Suprapubic skin (tissue), 4 donors: ENCODE measurements at regions not wholly inside any gene's neighbourhood (a gene's known extent, or its start where the extent isn't known, plus 50 kb on each side); places are given as distances from the start of the nearest gene placed in this dataset.
"Not testable (repeated sequence)": the region's sequence is repeated elsewhere in the genome, so short reads cannot be mapped to it uniquely, and the experiment has no call there.

ENCODE experiments used
- DNase-seq, 2 donors: peaks; one replicate each; pipeline ENCODE4 v3.0.0-alpha.2; 2019; ENCODE audit warnings: low spot score in 2 of 2
- H3K27ac ChIP-seq: fragments of 200-600 bp; sonication (generic); one replicate; pipeline ENCODE4 v1.5.1; 2019
- H3K27me3 ChIP-seq: fragments of 200-600 bp; sonication (generic); one replicate; pipeline ENCODE4 v1.5.1; 2019
- H3K36me3 ChIP-seq: fragments of 200-600 bp; sonication (generic); one replicate; pipeline ENCODE4 v1.5.1; 2019
- H3K4me1 ChIP-seq: fragments of 200-600 bp; sonication (generic); one replicate; pipeline ENCODE4 v1.5.1; 2019
- H3K4me3 ChIP-seq: fragments of 200-600 bp; sonication (generic); one replicate; pipeline ENCODE4 v1.5.1; 2019; ENCODE audit warnings: mild to moderate bottlenecking
- H3K9me3 ChIP-seq: fragments of 200-600 bp; sonication (generic); one replicate; pipeline ENCODE4 v1.5.1; 2019
- EP300 ChIP-seq: sonication (generic); formaldehyde crosslinking; IDR thresholded peaks from one replicate; pipeline ENCODE4 v1.6.1; 2017; ENCODE audit warnings: antibody characterized with exemption
- POLR2A ChIP-seq, 2 donors: fragments of 450-650 bp; IDR thresholded peaks; one replicate each; pipeline ENCODE4 v1.6.1; 2017; ENCODE audit warnings: antibody characterized with exemption in 2 of 2, mild to moderate bottlenecking in 2 of 2, moderate library complexity in 2 of 2
- POLR2AphosphoS5 ChIP-seq, 3 donors: sonication (generic); formaldehyde crosslinking; IDR thresholded peaks; one replicate each; pipeline ENCODE4 v1.6.1; 2017; ENCODE audit warnings: antibody characterized with exemption in 3 of 3
- WGBS: methylation state at CpG from one replicate; pipeline ENCODE4 v1.1.5; 2018; 5-methylcytosine and 5-hydroxymethylcytosine counted together
- TF ChIP-seq, protein P1 (sequence below), 2 donors: fragments of 200-600 bp in 1 of 2; fragments of 450-650 bp in 1 of 2; sonication (generic) in 1 of 2; IDR thresholded peaks; one replicate each; pipeline ENCODE4 v1.5.1; 2016 to 2019; ENCODE audit warnings: antibody characterized with exemption in 2 of 2, mild to moderate bottlenecking in 1 of 2, moderate library complexity in 1 of 2

DNA sequence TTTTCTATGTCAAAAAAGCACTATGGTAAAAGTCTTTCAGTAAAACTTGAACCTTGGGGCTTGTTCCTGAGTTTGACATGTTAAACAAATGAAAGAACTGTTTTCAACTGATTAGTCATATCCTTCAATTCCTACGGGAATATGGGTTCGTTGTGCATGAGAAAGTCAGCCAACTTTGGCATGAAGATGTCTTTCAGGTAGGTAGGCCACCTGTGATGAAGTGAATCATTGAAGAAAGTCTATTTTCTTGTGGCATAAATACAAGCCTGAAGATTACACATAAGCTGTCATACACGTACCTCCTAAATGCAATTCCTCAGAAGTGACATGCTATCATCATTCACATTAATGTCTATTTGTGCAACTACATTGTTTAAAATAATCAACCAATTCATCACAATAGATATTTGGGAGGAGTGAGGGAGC, 513.0 kb downstream of the IRS2 start:
- Histone ChIP-seq H3K4me3 (no peak overlapping the region), H3K27ac (no peak overlapping the region), H3K36me3 (no peaks in the 10 kb centered on the region), H3K27me3 (no peaks in the 10 kb centered on the region), H3K9me3 (no peaks in the 10 kb centered on the region), H3K4me1 (no peaks in the 10 kb centered on the region)
- WGBS: 41% methylated on average over 3 of the region's 3 CpGs
- DNase-seq: no peak
- no peak for TF ChIP-seq POLR2AphosphoS5 (IDR thresholded peaks at IDR 0.05)
- TF ChIP-seq EP300: no peak
- TF ChIP-seq POLR2A (IDR thresholded peaks at IDR 0.05): no peak
- TF ChIP-seq, protein P1, sequence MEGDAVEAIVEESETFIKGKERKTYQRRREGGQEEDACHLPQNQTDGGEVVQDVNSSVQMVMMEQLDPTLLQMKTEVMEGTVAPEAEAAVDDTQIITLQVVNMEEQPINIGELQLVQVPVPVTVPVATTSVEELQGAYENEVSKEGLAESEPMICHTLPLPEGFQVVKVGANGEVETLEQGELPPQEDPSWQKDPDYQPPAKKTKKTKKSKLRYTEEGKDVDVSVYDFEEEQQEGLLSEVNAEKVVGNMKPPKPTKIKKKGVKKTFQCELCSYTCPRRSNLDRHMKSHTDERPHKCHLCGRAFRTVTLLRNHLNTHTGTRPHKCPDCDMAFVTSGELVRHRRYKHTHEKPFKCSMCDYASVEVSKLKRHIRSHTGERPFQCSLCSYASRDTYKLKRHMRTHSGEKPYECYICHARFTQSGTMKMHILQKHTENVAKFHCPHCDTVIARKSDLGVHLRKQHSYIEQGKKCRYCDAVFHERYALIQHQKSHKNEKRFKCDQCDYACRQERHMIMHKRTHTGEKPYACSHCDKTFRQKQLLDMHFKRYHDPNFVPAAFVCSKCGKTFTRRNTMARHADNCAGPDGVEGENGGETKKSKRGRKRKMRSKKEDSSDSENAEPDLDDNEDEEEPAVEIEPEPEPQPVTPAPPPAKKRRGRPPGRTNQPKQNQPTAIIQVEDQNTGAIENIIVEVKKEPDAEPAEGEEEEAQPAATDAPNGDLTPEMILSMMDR (IDR thresholded peaks at IDR 0.05): no peak

DNA sequence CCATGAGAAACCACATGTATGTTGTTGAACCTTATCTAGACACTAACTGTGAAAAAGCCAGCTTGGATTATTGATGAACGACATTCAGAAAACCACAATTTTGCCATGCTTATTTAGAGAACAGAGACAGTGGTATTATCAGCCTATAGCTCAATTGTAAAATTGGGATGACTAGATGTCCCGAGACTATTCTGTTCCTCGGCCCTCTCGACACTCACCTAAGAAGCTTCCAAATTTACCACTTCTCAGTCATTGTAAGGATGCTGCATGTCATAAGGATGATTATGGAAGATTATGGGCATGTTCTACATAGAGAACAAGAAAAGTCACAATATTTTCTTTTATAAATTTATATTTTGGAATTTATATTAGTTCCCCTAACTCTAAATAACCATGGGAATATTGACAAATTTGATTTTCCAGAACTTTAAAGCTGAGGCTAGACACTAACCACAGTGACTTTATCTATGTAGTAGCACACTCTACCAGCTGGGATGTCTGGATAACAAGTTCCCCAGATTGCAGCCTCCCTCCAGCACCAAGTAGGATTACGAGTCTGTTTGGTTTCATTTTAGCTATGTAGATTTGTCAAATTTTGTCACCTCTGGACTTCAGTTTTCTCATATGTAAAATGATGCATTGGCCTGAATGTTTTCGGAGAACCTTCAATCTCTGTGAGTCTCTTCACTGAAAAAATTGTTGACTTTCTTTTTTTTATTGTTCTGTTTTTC, 513.6 kb downstream of the IRS2 start:
- WGBS: 76% methylated on average over 6 of the region's 6 CpGs
- TF ChIP-seq EP300 (no peak), POLR2A (IDR thresholded peaks at IDR 0.05) (no peak), POLR2AphosphoS5 (IDR thresholded peaks at IDR 0.05) (no peak)
- TF ChIP-seq, protein P1 (IDR thresholded peaks at IDR 0.05): no peak
- no peak overlapping the region for H3K27ac ChIP-seq

DNA sequence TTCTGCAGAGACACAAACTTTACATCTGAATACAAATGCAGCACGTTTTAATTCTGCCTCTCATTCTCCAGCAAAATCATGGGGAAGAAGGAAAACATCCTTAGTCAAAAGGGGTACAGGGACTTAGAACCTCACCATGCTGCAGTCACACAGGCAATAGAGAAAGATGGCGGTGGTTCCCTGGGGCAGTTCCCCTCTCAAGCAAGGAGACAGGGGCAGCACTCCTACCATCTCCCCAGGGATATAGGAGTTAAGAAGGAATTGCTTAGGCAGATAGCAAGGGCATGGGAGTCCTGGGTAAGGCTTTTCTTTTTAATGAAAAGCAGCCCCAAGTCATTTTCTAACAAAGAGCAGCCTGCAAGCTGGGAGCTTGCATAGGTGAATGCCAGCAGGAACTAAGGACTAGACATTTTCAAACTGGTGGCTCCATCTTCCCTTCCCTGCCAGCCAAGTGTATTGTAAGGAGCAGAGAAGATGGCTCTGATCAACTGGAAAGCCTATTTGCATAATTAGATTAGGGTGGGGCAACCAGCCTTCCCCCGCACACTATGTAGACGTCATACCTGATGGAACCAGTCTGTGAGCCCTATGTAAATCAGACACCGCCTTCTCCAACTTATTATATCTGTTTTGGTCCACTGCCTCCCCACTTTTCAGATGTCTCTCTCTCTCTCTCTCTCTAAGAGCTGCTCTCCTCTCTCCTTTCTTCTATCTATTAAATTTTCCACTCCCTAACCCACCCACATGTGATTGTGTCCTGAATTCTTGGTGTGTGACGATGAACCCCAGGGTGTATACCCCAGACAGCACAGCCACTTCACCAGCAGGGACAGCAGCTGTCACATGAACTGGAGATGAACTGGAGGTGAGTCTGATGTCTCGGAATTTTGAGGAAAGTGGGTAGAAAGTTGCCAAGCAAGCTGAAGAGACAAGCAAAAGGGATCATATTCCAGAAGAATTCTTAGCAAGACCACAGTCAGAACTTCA, 514.5 kb downstream of the IRS2 start:
- Histone ChIP-seq H3K9me3 (no peaks in the 10 kb centered on the region), H3K27ac (no peak overlapping the region), H3K4me3 (no peak overlapping the region), H3K36me3 (no peaks in the 10 kb centered on the region), H3K27me3 (no peaks in the 10 kb centered on the region), H3K4me1 (no peaks in the 10 kb centered on the region)
- TF ChIP-seq POLR2AphosphoS5 (IDR thresholded peaks at IDR 0.05): no peak
- WGBS: 78% methylated on average over 7 of the region's 7 CpGs
- DNase-seq: no peak

More for the DNA sequence above, 513.6 kb downstream of the IRS2 start:
- DNase-seq: no peak
- no peaks in the 10 kb centered on the region for H3K9me3 ChIP-seq
- no peaks in the 10 kb centered on the region for H3K4me1 ChIP-seq
- no peaks in the 10 kb centered on the region for H3K27me3 ChIP-seq
- H3K4me3 ChIP-seq: no peak overlapping the region
- H3K36me3 ChIP-seq: no peaks in the 10 kb centered on the region

DNA sequence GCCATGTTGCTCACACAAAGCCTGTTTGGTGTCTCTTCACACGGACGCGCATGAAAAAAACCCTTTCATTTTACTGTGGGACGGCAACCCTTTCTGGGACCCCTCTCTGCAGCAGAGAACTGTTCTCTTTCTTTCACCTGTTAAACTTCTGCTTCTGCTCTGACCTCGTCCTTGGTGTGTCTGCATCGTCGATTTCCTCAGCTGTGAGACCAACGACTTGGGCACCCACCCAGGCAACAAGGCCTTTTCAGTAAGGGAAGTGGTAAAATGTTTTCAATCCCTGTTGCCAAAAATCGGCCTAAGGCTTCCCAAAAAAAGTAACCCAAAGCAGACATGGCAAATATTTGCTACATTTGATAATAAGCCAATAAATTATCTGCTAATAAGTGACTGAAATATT, 515.3 kb downstream of the IRS2 start:
- 62% methylated on average over 9 of the region's 9 CpGs for WGBS

DNA sequence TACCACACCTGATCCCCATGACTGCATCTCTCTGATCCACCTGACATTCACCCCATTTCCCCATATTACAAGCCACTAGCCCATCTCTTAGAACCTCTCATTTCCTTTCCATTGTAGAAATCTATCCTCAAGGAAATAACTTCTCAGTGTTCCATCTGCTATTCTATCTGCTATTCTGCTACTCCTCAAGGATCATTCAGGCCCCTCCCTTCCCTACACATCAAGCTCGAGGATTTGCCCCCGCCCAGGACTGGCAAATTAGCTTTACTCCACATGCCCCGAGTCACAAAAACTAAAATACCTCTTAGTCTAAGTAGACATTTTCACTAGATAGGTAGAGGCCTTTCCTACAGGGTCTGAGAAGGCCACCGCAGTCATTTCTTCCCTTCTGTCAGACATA, 517.0 kb downstream of the IRS2 start:
- H3K27me3 ChIP-seq, H3K27ac ChIP-seq, H3K36me3 ChIP-seq, DNase-seq, H3K4me3 ChIP-seq, H3K4me1 ChIP-seq, H3K9me3 ChIP-seq: not testable (repeated sequence)
- 86% methylated on average over 4 of the region's 4 CpGs for WGBS

More for the DNA sequence above, 515.3 kb downstream of the IRS2 start:
- TF ChIP-seq POLR2A (IDR thresholded peaks at IDR 0.05) (no peak), EP300 (no peak), POLR2AphosphoS5 (IDR thresholded peaks at IDR 0.05) (no peak)
- TF ChIP-seq, protein P1 (IDR thresholded peaks at IDR 0.05): no peak
- Histone ChIP-seq H3K9me3 (no peaks in the 10 kb centered on the region), H3K36me3 (no peaks in the 10 kb centered on the region), H3K27me3 (no peaks in the 10 kb centered on the region), H3K27ac (no peak overlapping the region), H3K4me1 (no peaks in the 10 kb centered on the region), H3K4me3 (no peak overlapping the region)
- DNase-seq: no peak

DNA sequence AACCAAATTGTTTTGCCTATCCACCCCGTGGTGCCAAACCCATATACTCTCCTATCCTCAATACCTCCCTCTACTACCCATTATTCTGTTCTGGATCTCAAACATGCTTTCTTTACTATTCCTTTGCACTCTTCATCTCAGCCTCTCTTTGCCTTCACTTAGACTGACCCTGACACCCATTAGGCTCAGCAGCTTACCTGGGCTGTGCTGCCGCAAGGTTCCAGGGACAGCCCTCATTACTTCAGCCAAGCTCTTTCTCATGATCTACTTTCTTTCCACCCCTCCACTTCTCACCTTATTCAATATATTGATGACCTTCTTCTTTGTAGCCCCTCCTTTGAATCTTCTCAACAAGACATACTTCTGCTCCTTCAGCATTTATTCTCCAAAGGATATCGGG, 517.9 kb downstream of the IRS2 start:
- not testable (repeated sequence) for H3K27me3 ChIP-seq, H3K27ac ChIP-seq, H3K9me3 ChIP-seq, H3K36me3 ChIP-seq, H3K4me3 ChIP-seq, H3K4me1 ChIP-seq, DNase-seq
- 94% methylated on average over 3 of the region's 3 CpGs for WGBS

DNA sequence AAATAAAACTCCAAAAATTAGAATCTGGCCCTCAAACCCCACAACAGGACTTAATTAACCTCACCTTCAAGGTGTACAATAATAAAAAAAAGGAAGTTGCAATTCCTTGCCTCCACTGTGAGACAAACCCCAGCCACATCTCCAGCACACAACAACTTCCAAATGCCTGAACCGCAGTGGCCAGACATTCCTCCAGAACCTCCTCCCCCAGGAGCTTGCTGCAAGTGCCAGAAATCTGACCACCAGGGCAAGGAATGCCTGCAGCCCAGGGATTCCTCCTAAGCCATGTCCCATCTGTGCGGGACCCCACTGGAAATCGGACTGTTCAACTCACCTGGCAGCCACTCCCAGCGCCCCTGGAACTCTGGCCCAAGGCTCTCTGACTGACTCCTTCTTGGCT, 519.0 kb downstream of the IRS2 start:
- H3K4me1 ChIP-seq, H3K27ac ChIP-seq, DNase-seq, H3K9me3 ChIP-seq, H3K27me3 ChIP-seq, H3K4me3 ChIP-seq, H3K36me3 ChIP-seq: not testable (repeated sequence)
- WGBS: 88% methylated on average over 3 of the region's 4 CpGs

DNA sequence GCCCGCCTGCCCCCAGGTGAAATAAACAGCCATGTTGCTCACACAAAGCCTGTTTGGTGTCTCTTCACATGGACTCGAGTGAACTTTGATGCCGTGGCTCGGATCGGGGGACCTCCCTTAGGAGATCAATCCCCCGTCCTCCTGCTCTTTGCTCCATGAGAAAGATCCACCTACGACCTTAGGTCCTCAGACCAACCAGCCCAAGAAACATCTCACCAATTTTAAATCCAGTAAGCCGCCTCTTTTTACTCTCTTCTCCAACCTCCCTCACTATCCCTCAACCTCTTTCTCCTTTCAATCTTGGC, 521.0 kb downstream of the IRS2 start:
- not testable (repeated sequence) for H3K27ac ChIP-seq, H3K36me3 ChIP-seq, H3K27me3 ChIP-seq, DNase-seq, H3K4me1 ChIP-seq, H3K4me3 ChIP-seq, H3K9me3 ChIP-seq
- 72% methylated on average over 8 of the region's 8 CpGs for WGBS

DNA sequence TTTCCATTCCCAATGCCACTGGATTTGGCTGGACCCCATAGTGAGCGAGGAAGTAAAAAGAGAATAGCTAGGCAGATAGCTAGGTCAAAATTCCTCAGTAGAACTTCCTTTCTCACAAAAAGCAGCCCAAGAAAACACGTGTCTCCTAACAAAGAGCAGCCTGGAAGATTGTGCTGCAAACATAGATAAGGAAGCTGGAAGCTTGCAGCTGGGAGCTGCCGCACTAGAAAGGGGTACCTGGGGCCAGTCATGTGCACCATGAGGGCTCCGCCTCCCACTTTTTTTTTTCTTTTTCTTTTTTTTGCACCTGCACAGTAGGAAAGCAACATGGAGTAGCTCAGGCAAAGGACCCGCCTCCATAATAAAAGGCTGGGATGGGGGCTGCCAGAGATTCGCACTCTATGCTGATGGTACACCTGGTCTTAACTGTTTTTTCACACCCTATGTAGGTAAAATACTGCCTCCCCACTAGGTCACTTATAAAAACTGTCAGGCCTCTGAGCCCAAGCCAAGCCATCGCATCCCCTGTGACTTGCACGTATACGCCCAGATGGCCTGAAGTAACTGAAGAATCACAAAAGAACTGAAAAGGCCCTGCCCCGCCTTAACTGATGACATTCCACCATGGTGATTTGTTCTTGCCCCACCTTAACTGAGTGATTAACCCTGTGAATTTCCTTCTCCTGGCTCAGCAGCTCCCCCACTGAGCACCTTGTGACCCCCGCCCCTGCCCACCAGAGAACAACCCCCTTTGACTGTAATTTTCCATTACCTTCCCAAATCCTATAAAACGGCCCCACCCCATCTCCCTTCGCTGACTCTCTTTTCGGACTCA, 521.6 kb downstream of the IRS2 start:
- not testable (repeated sequence) for H3K27me3 ChIP-seq, DNase-seq
- whole genome bisulfite sequencing: 57% methylated on average over 14 of the region's 14 CpGs

More for the DNA sequence above, 521.6 kb downstream of the IRS2 start:
- H3K9me3 ChIP-seq, H3K36me3 ChIP-seq, H3K27ac ChIP-seq, H3K4me1 ChIP-seq, H3K4me3 ChIP-seq: not testable (repeated sequence)
